ENCODE measurements at regions not wholly inside any gene's neighbourhood (a gene's known extent, or its start where the extent isn't known, plus 50 kb on each side); places are given as distances from the start of the nearest gene placed in this dataset.
A peak's percentile ranks its signal among the peaks of the same experiment; 100 is the strongest.

DNA sequence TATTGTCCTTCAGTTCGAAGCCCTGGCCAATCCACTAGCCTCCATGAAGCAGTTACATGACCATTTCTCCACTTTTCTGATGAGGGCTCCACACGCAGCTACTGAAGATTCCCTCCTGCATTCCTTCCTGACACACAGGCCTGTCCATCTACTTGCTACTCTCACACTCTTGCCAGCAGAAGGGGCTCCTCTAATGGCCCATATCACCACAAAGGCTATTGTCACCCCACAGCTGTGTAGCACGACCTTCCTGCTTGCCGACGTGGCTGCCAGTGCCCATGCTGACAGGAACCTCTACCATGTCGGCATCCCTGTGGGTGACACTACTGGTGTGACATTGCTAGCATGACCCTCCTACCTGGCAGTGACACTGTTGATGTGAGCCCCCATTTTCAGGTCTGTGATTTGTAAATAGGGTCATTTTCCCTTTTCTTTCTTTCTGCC lies 1528.6 kb upstream of the TPTE start:
- intact Hi-C loops (cut with DNase I), result no loop called here
- no peak for TF ChIP-seq POLR2A (IDR thresholded peaks at IDR 0.05)
- TF ChIP-seq, protein P1, sequence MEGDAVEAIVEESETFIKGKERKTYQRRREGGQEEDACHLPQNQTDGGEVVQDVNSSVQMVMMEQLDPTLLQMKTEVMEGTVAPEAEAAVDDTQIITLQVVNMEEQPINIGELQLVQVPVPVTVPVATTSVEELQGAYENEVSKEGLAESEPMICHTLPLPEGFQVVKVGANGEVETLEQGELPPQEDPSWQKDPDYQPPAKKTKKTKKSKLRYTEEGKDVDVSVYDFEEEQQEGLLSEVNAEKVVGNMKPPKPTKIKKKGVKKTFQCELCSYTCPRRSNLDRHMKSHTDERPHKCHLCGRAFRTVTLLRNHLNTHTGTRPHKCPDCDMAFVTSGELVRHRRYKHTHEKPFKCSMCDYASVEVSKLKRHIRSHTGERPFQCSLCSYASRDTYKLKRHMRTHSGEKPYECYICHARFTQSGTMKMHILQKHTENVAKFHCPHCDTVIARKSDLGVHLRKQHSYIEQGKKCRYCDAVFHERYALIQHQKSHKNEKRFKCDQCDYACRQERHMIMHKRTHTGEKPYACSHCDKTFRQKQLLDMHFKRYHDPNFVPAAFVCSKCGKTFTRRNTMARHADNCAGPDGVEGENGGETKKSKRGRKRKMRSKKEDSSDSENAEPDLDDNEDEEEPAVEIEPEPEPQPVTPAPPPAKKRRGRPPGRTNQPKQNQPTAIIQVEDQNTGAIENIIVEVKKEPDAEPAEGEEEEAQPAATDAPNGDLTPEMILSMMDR (IDR thresholded peaks at IDR 0.05), result no peak
- Histone ChIP-seq H3K27ac (no peak overlapping the region), H3K27me3 (peaks cover 0 to 63% (median 39%) of the 10 kb centered on the region in 9 donors), H3K4me3 (no peak overlapping the region), H3K36me3 (no peaks in the 10 kb centered on the region), H3K4me1 (no peaks in the 10 kb centered on the region), H3K9me3 (peaks cover 0 to 60% (median 0%) of the 10 kb centered on the region in 12 donors)
- ATAC-seq (peak; percentile 16 to 52 (median 37)), DNase-seq (no peak)
- 50 to 54% (median 51%) methylated on average over 6 of the region's 6 CpGs for WGBS, 4 donors

DNA sequence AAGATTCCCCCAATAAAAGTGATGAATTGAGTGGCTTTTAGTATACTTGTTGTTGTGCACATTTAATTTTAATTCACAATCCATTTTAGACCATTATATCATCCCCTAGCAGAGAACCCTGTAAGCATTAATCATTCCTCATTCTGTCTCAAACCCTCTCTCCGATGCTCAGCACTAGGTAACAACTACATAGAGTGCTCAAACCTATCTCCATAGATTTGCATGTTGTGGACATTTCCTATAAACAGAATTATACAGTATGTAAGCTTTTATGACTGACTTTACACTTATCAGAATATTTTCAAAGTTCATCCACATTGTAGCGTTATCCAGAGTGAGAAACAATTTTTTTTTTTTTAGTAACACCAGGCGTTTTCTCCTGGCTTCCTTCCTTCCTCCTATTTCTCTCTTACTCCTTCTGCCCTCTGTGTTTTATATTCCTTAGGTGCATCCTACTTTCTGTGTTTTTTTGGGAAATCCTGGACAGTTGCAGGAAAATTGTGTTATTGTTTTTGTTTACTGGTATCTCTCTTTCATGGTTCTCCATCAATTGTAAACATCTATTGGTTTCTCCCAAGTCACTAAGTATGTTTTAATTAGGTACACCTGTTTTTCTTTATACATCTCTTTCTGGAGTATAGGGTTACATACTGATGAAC lies 1528.0 kb upstream of the TPTE start:
- H3K27me3 ChIP-seq, result peaks cover 0 to 63% (median 39%) of the 10 kb centered on the region in 9 donors
- peaks cover 0 to 5% (median 0%) of the 10 kb centered on the region in 12 donors for H3K4me1 ChIP-seq
- TF ChIP-seq, protein P1 (IDR thresholded peaks at IDR 0.05), result no peak
- no peak for TF ChIP-seq POLR2A (IDR thresholded peaks at IDR 0.05)
- H3K27ac ChIP-seq, result no peak overlapping the region
- peaks cover 0 to 60% (median 0%) of the 10 kb centered on the region in 12 donors for H3K9me3 ChIP-seq
- DNase-seq (no peak), ATAC-seq (peak; percentile 6 to 26 (median 9))
- no peak overlapping the region for H3K4me3 ChIP-seq
- H3K36me3 ChIP-seq, result no peaks in the 10 kb centered on the region
- intact Hi-C loops (cut with DNase I), result no loop called here
- whole genome bisulfite sequencing, 4 donors, result 28 to 37% (median 31%) methylated on average over 3 of the region's 3 CpGs

DNA sequence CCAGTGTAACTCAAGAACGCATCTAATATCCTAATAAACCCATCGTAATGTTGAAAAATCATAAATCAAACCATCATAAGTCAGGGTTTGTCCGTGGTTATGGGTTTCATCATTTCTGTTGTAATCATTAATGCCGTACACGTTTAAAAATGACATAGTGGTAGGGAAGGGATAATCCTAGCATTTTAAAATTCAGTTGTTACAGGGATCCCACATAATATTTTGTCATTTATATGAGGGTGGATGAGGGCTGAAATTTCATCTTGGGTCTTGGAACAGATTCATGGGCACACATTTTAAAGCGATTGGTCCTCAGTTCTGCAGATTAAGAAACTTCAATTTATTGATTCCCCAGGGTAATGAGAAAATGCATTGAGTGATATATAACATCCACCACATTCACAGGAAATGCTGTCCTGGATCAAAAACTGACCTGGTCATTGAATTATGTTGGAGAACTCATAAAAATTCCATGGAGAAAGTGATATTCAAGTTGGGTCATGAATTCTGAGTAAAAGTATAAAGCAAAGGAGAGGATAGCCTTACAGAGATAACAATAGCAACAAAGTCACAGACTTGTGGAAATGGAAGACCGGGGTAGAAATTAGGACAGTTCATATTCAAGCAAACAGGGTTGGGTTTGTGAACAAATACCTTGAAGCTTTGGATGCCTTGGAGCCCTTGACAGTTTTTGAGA lies 1527.3 kb upstream of the TPTE start:
- Histone ChIP-seq H3K27me3 (peaks cover 0 to 58% (median 39%) of the 10 kb centered on the region in 9 donors), H3K4me3 (no peak overlapping the region), H3K9me3 (peaks cover 0 to 60% (median 0%) of the 10 kb centered on the region in 12 donors), H3K36me3 (no peaks in the 10 kb centered on the region), H3K4me1 (peaks cover 0 to 5% (median 0%) of the 10 kb centered on the region in 12 donors), H3K27ac (no peak overlapping the region)
- intact Hi-C loops (cut with DNase I), result no loop called here
- peak in 1 of 4 donors; percentile 3 for ATAC-seq
- WGBS, 4 donors, result 44 to 50% (median 46%) methylated on average over 7 of the region's 7 CpGs
- no peak for DNase-seq
- TF ChIP-seq, protein P1 (IDR thresholded peaks at IDR 0.05), result no peak
- TF ChIP-seq POLR2A (IDR thresholded peaks at IDR 0.05), result no peak

Measured in heart left ventricle (tissue), 16 donors.